Stomach (tissue), 4 donors: ENCODE measurements at regions not wholly inside any gene's neighbourhood (a gene's known extent, or its start where the extent isn't known, plus 50 kb on each side); places are given as distances from the start of the nearest gene placed in this dataset.

Experiments
- EP300 ChIP-seq: sonication (generic); formaldehyde crosslinking; IDR thresholded peaks from one replicate; pipeline ENCODE4 v1.6.1; 2017; ENCODE audit warnings: antibody characterized with exemption
- POLR2AphosphoS5 ChIP-seq, 3 donors: sonication (generic); formaldehyde crosslinking; IDR thresholded peaks; one replicate each; pipeline ENCODE4 v1.6.1; 2016; ENCODE audit warnings: antibody characterized with exemption in 3 of 3

GRCh38 chr21:38712071-38712470 is 93.7 kb upstream of the ETS2 start:
- TF ChIP-seq EP300 (no peak), POLR2AphosphoS5 (IDR thresholded peaks at IDR 0.05) (no peak)
